Transverse colon (tissue), 4 donors: ENCODE measurements at regions not wholly inside any gene's neighbourhood (a gene's known extent, or its start where the extent isn't known, plus 50 kb on each side); places are given as distances from the start of the nearest gene placed in this dataset.

Experiments
- DNase-seq: peaks from one replicate; pipeline ENCODE4 v3.0.0-alpha.2; 2019
- H3K27ac ChIP-seq, 4 donors: fragments of 200-600 bp; sonication (generic); 2 replicates each; pipeline ENCODE4 v1.5.1; 2016 to 2018; ENCODE audit warnings: inconsistent platforms in 4 of 4
- H3K27me3 ChIP-seq: fragments of 200-600 bp; sonication (generic); 2 replicates; pipeline ENCODE4 v1.5.1; 2017; ENCODE audit warnings: inconsistent platforms
- H3K36me3 ChIP-seq, 4 donors: fragments of 200-600 bp; sonication (generic); 2 replicates each; pipeline ENCODE4 v1.5.1; 2017 to 2019; ENCODE audit warnings: inconsistent platforms in 4 of 4
- H3K4me1 ChIP-seq, 4 donors: fragments of 200-600 bp; sonication (generic); 2 replicates each; pipeline ENCODE4 v1.5.1; 2017 to 2020; ENCODE audit warnings: inconsistent platforms in 4 of 4
- H3K4me3 ChIP-seq, 4 donors: fragments of 200-600 bp; sonication (generic); 1 replicate in 1 of 4; 2 replicates in 3 of 4; pipeline versions ENCODE4 v1.5.1 to v1.6.1; 2017 to 2019; ENCODE audit warnings: inconsistent platforms in 4 of 4
- H3K9me3 ChIP-seq, 2 donors: fragments of 200-600 bp; sonication (generic); 2 replicates each; pipeline ENCODE4 v1.5.1; 2017 to 2019; ENCODE audit warnings: inconsistent platforms in 2 of 2
- EP300 ChIP-seq: sonication (generic); formaldehyde crosslinking; IDR thresholded peaks from one replicate; pipeline ENCODE4 v1.6.1; 2017; ENCODE audit warnings: antibody characterized with exemption, low read depth
- POLR2A ChIP-seq: fragments of 450-650 bp; IDR thresholded peaks from one replicate; pipeline ENCODE4 v1.6.1; 2016; ENCODE audit warnings: antibody characterized with exemption, mild to moderate bottlenecking, moderate library complexity
- POLR2AphosphoS5 ChIP-seq, 3 donors: sonication (generic); formaldehyde crosslinking; IDR thresholded peaks; one replicate each; pipeline ENCODE4 v1.6.1; 2016; ENCODE audit warnings: antibody characterized with exemption in 3 of 3
- WGBS, 2 donors: methylation state at CpG; one replicate each; pipeline ENCODE4 v1.1.5; 2018; ENCODE audit warnings: low coverage in 1 of 2; 5-methylcytosine and 5-hydroxymethylcytosine counted together
- in situ Hi-C, 4 donors: fragments of 200-750 bp; cut with MboI; loops; one replicate each; pipeline versions ENCODE4 v1.15.0 to v1.15.1; 2017; ENCODE audit warnings: low sequenced_read_pairs in 3 of 4, low pct_ligation_motif_present in 1 of 4, low pct_unique_long_range_greater_than_20kb in 1 of 4
- intact Hi-C: fragments of 100-400 bp; cut with DNase I; formaldehyde crosslinking; loops from one replicate; pipeline ENCODE4 v1.15.1; 2023; ENCODE audit warnings: low total_unique reads
- TF ChIP-seq, protein P1 (sequence below), 5 experiments: fragments of 200-600 bp in 3 of 5; fragments of 450-650 bp in 2 of 5; sonication (generic) in 3 of 5; IDR thresholded peaks; 1 replicate in 2 of 5; 2 replicates in 3 of 5; pipeline ENCODE4 v1.5.1; 2016 to 2017; ENCODE audit warnings: antibody characterized with exemption in 5 of 5, inconsistent platforms in 3 of 5, mild to moderate bottlenecking in 2 of 5, moderate library complexity in 1 of 5

DNA sequence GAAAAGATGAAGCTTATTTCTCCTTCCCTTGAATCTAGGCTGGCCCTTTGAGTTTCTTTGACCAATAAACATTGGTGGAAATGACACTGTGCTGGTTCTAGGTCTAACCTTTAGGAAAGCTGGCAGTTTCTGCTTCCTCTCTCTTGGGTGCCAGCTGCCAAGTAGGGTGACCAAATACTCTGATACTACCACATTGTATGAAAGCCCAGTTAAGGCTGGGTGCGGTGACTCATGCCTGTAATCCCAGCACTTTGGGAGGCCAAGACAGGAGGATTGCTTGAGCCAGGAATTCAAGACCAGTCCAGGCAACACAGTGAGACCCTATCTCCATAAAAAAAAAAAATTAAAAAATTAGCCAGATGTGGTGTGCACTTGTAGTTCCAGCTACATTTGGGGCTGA, 320.7 kb downstream of the ZNF621 start:
- no peaks in the 10 kb centered on the region for H3K36me3 ChIP-seq
- no peak for DNase-seq
- no peaks in the 10 kb centered on the region for H3K9me3 ChIP-seq
- TF ChIP-seq EP300 (no peak), POLR2AphosphoS5 (IDR thresholded peaks at IDR 0.05) (no peak), POLR2A (no peak)
- TF ChIP-seq, protein P1, sequence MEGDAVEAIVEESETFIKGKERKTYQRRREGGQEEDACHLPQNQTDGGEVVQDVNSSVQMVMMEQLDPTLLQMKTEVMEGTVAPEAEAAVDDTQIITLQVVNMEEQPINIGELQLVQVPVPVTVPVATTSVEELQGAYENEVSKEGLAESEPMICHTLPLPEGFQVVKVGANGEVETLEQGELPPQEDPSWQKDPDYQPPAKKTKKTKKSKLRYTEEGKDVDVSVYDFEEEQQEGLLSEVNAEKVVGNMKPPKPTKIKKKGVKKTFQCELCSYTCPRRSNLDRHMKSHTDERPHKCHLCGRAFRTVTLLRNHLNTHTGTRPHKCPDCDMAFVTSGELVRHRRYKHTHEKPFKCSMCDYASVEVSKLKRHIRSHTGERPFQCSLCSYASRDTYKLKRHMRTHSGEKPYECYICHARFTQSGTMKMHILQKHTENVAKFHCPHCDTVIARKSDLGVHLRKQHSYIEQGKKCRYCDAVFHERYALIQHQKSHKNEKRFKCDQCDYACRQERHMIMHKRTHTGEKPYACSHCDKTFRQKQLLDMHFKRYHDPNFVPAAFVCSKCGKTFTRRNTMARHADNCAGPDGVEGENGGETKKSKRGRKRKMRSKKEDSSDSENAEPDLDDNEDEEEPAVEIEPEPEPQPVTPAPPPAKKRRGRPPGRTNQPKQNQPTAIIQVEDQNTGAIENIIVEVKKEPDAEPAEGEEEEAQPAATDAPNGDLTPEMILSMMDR (IDR thresholded peaks at IDR 0.05): no peak
- no peak overlapping the region for H3K27ac ChIP-seq
- intact Hi-C loops (no loop called here), in situ Hi-C loops (no loop called here)
- H3K4me1 ChIP-seq: no peaks in the 10 kb centered on the region
- H3K27me3 ChIP-seq: no peaks in the 10 kb centered on the region
- H3K4me3 ChIP-seq: no peak overlapping the region
- 100% methylated on average over 1 of the region's 1 CpG; no CpG with 5 or more reads in 1 of the 2 donors for WGBS, 2 donors

DNA sequence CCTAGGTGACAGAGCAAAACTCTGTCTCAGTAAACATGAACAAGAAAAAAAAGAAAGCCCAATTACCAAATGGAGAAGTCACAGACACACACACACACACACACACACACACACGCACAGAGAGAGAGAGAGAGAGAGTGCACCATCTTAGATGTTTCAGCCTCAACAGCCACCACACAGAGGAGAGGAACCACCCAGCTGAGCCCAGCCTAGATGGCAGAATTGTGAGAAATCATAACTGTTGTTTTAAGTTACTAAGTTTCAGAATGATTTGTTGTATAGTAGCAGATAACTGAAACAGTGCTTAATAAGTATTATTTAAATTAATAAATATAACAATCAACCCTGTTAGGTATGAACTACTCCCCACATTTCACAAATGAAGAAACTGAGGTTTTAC, 321.2 kb downstream of the ZNF621 start:
- Histone ChIP-seq H3K9me3 (no peaks in the 10 kb centered on the region), H3K4me1 (no peaks in the 10 kb centered on the region), H3K27me3 (no peaks in the 10 kb centered on the region), H3K27ac (no peak overlapping the region), H3K36me3 (no peaks in the 10 kb centered on the region), H3K4me3 (no peak overlapping the region)
- intact Hi-C loops: no loop called here
- 57% methylated on average over 1 of the region's 1 CpG; no CpG with 5 or more reads in 1 of the 2 donors for WGBS, 2 donors
- TF ChIP-seq, protein P1 (IDR thresholded peaks at IDR 0.05): no peak
- TF ChIP-seq POLR2A: no peak
- TF ChIP-seq EP300: no peak
- TF ChIP-seq POLR2AphosphoS5 (IDR thresholded peaks at IDR 0.05): no peak
- in situ Hi-C loops: no loop called here
- DNase-seq: no peak

DNA sequence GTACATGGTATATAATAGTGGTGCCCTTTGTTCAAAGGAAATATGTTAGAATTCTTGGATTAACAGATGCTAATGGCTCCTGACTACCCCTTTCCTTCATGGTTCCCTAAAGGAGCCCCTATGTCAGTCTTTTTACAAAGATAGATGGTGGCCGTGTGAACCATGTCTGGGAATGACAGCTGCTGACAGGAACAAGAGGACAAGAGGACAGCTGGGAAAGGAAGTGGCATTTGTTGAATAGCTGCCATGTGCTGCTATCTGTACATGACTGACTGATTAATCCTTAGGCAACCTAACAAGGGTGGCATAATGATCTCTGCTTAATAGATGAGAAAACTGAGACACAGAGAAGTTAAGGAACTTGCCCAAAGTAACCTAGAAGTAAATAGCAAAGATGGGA, 321.7 kb downstream of the ZNF621 start:
- Histone ChIP-seq H3K36me3 (no peaks in the 10 kb centered on the region), H3K27me3 (no peaks in the 10 kb centered on the region), H3K4me3 (no peak overlapping the region), H3K4me1 (no peaks in the 10 kb centered on the region), H3K9me3 (no peaks in the 10 kb centered on the region), H3K27ac (no peak overlapping the region)
- WGBS, 2 donors: 96% methylated on average over 1 of the region's 1 CpG; no CpG with 5 or more reads in 1 of the 2 donors
- TF ChIP-seq POLR2A (no peak), EP300 (no peak), POLR2AphosphoS5 (IDR thresholded peaks at IDR 0.05) (no peak)
- TF ChIP-seq, protein P1 (IDR thresholded peaks at IDR 0.05): no peak
- DNase-seq: no peak
- in situ Hi-C loops: no loop called here
- intact Hi-C loops: no loop called here

DNA sequence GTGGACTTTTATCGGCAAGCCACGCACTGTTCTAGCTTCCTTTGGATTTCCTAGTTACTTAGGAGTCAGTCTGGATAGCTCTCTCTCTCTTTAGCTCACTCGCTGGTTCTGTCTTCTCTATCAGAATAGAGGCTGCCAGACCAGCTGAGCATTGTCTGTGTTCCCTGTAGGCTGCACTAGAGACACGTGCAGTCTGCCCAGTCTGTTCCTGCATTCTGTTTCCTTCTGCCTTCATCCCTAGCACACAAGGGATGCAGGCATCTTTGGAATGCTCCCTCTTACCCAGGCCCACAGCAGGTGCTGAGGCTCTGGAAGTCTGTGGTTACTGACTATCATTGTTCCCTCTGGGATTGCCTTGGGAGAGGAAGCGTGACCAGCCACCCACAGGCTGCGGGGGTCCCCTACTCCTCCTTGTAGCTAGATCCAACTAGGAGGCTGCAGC, 322.8 kb downstream of the ZNF621 start:
- no peak overlapping the region for H3K27ac ChIP-seq
- H3K36me3 ChIP-seq: no peaks in the 10 kb centered on the region
- no peaks in the 10 kb centered on the region for H3K9me3 ChIP-seq
- in situ Hi-C loops: no loop called here
- H3K4me3 ChIP-seq: no peak overlapping the region
- no peak for TF ChIP-seq POLR2AphosphoS5 (IDR thresholded peaks at IDR 0.05)
- TF ChIP-seq POLR2A: no peak
- TF ChIP-seq EP300: no peak
- TF ChIP-seq, protein P1 (IDR thresholded peaks at IDR 0.05): no peak
- H3K4me1 ChIP-seq: no peaks in the 10 kb centered on the region
- intact Hi-C loops: no loop called here
- no peak for DNase-seq
- 27 to 56% methylated on average over 4 to 6 of the region's 6 CpGs for WGBS, 2 donors
- H3K27me3 ChIP-seq: no peaks in the 10 kb centered on the region
